Adipocyte (in vitro differentiated cells): ENCODE measurements at regions not wholly inside any gene's neighbourhood (a gene's known extent, or its start where the extent isn't known, plus 50 kb on each side); places are given as distances from the start of the nearest gene placed in this dataset.

Experiments used
- DNase-seq: peaks from one replicate; pipeline ENCODE4 v3.0.0-alpha.2; 2015; ENCODE audit warnings: low read depth
- H3K27me3 ChIP-seq: replicated peaks from 2 replicates; pipeline ENCODE4 v1.7.0; 2013; ENCODE audit warnings: mild to moderate bottlenecking, low read length, moderate library complexity; ENCODE audit not compliant: control insufficient read depth, insufficient read depth
- H3K36me3 ChIP-seq: 2 replicates; pipeline ENCODE4 v1.7.0; 2013; ENCODE audit warnings: low read length, mild to moderate bottlenecking, moderate library complexity; ENCODE audit not compliant: control insufficient read depth, insufficient read depth, severe bottlenecking
- H3K4me1 ChIP-seq: 2 replicates; pipeline ENCODE4 v1.7.0; 2013; ENCODE audit warnings: mild to moderate bottlenecking, low read length, moderate library complexity; ENCODE audit not compliant: control insufficient read depth, insufficient read depth
- H3K4me3 ChIP-seq: 2 replicates; pipeline ENCODE4 v1.7.0; 2013; ENCODE audit warnings: mild to moderate bottlenecking, low read length, moderate library complexity
- H3K9ac ChIP-seq: 2 replicates; pipeline ENCODE4 v1.7.0; 2013; ENCODE audit warnings: mild to moderate bottlenecking, low read length, moderate library complexity
- H3K9me3 ChIP-seq: 2 replicates; pipeline ENCODE4 v1.7.0; 2013; ENCODE audit warnings: mild to moderate bottlenecking, low read length, moderate library complexity; ENCODE audit not compliant: control insufficient read depth

DNA sequence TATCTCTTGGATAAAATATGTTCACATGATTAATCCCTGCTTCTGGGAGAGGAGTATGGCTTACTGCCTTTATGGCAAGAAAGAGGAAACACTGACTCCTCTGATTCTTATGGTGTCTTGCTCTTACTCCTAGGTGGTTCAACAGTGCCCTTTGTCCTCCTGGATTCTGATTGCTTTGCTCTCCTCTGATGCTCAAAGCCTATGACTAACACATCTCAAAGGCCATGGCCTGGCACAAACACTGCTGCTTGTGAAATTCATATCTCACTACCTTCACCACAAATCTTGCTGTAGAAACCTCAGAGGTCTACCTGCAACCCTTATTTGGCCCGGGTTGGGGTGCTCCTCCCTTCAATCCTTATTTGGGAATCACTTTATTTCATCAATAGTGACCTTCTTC lies 217.2 kb downstream of the C12orf50 start:
- Histone ChIP-seq H3K36me3 (no peaks in the 10 kb centered on the region), H3K4me3 (no peak overlapping the region), H3K27me3 (no peaks in the 10 kb centered on the region), H3K9me3 (no peaks in the 10 kb centered on the region), H3K4me1 (peaks cover 66% of the 10 kb centered on the region), H3K9ac (no peak overlapping the region)
- DNase-seq = no peak

DNA sequence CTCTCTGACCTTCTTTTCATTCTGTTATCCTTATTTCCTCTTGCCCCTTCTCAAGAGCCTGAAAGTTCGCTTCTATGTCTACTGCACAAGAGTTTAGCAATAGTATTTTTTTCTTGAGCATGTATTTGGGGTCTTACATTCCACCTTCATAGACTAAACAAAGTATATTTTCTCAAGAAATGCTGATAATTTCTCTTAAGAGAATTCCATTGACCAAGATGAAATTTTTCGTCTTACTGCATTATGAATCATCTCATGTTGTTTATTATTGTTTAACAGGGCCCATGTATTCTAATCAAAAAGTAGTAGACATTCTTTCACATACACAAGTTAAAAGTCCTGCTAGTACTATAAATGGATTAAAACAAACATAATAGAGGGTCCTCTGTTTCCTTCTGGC lies 219.3 kb downstream of the C12orf50 start:
- Histone ChIP-seq H3K27me3 (no peaks in the 10 kb centered on the region), H3K36me3 (no peaks in the 10 kb centered on the region), H3K9ac (no peak overlapping the region), H3K4me1 (peaks cover 48% of the 10 kb centered on the region), H3K9me3 (no peaks in the 10 kb centered on the region), H3K4me3 (no peak overlapping the region)
- peak; percentile 61 for DNase-seq

DNA sequence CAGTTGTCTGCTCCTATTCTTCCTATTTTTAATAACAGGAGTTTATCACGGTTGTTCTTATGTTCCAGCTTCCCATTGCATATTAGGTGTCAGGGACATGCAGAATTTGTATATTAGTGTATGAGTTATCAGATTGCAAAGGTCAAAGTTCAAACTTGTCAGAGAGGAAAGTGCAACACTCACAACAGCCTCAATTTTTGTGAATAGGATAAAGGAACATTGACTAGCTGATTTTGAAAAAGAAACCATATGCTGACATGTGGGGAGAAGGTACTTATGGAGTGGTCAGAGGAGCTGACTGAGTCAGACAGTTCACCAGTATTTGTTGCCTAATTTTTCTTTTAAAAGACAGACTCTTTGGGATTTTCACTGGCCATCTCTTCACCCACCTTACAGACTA lies 222.1 kb downstream of the C12orf50 start:
- Histone ChIP-seq H3K9ac (no peak overlapping the region), H3K27me3 (no peaks in the 10 kb centered on the region), H3K4me1 (peaks cover 30% of the 10 kb centered on the region), H3K36me3 (no peaks in the 10 kb centered on the region), H3K9me3 (no peaks in the 10 kb centered on the region), H3K4me3 (no peak overlapping the region)
- DNase-seq = no peak

DNA sequence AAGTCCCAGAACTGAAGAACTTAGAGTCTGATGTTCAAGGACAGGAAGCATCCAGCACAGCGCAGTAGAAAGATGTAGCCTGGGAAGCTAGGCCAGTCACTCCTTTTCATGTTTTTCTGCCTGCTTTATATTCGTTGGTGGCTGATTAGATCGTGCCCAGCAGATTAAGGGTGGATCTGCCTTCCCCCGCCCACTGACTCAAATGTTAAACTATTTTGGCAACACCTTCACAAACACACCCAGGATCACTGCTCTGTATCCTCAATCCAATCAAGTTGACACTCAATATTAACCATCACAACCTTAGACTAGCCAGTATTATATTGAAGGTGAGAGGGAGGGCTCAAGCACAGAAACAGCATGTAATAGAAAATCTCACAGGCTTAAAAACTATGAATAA lies 222.9 kb downstream of the C12orf50 start:
- H3K4me1 ChIP-seq = peaks cover 30% of the 10 kb centered on the region
- no peak for DNase-seq
- H3K27me3 ChIP-seq = no peaks in the 10 kb centered on the region
- no peaks in the 10 kb centered on the region for H3K9me3 ChIP-seq
- no peak overlapping the region for H3K4me3 ChIP-seq
- no peak overlapping the region for H3K9ac ChIP-seq
- no peaks in the 10 kb centered on the region for H3K36me3 ChIP-seq

DNA sequence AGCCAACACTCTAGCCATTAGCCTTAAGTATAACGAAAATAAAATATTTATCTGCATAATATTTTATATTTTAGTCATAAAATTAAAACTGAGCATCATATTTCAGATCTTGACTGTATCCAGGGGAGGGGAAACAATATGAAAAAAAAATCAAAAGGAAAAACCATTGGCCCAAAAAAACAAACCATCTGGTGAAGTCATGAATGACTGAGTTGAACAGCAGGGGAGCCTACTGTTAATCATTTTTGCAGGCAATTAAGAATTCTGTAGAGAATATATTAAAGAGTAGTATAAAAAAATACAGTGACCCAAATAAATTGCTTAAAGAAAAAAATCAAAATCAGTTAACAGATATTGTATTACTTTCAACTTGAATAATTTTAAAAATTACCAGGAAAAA lies 224.8 kb downstream of the C12orf50 start:
- Histone ChIP-seq H3K9ac (no peak overlapping the region), H3K36me3 (no peaks in the 10 kb centered on the region), H3K27me3 (no peaks in the 10 kb centered on the region), H3K4me1 (peaks cover 20% of the 10 kb centered on the region), H3K4me3 (no peak overlapping the region), H3K9me3 (no peaks in the 10 kb centered on the region)
- DNase-seq = no peak

DNA sequence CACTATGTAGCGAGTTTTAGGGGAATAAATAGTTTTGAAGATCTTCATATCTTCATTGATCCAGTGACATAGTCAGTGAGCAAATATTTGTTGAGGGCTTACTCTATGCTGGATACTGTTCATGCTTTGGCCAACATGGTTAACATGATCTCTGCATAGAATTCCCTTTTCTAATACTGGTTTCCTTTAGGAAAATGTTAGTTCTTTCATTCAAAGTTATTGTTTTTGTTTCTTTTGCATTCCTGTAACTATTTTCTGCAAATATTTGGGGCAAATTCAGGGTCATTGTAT lies 226.5 kb downstream of the C12orf50 start:
- DNase-seq = no peak
- no peaks in the 10 kb centered on the region for H3K36me3 ChIP-seq
- H3K4me3 ChIP-seq = no peak overlapping the region
- H3K4me1 ChIP-seq = peaks cover 21% of the 10 kb centered on the region
- no peaks in the 10 kb centered on the region for H3K9me3 ChIP-seq
- H3K9ac ChIP-seq = no peak overlapping the region
- no peaks in the 10 kb centered on the region for H3K27me3 ChIP-seq

DNA sequence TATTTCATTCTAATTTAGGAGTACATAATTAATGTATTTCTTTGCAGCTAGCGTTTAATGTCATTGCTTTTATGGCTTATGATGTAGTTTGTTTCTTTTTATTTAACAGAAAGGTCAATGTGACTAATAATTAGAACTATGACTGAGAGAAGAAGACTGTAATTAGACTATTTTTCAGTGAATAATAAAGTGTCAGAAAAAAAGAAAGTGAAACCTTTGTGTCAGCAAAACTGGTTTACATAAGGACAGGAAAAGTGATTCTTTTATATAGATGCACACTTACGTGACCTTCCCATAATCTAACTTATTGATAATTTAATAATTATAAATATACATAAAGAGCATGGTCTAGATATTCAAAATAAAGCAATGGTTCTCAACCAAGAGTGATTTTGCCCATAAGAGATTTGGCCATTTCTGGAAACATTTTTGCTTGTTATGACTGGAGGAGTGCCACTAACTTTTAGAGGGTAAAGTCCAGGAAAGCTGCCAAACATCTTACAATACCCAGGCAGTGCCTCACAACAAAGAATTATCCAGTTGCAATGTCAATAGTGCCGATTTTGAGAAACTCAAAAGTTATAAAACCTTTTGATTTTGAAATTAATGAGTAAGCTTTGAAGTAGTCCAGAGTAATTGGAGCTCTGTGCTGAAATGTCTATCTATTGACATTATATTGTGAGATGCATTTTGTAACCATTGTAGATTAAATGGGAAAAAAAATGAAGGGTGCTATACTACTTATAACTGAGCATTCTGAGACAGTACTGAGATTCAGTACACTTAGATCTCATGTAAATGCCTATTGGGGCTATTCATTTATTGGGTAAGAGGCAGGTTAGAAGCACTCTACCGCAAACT lies 227.1 kb downstream of the C12orf50 start:
- no peak overlapping the region for H3K9ac ChIP-seq
- H3K9me3 ChIP-seq = no peaks in the 10 kb centered on the region
- H3K4me1 ChIP-seq = peaks cover 27% of the 10 kb centered on the region
- DNase-seq = peak; percentile 90
- no peak overlapping the region for H3K4me3 ChIP-seq
- no peaks in the 10 kb centered on the region for H3K36me3 ChIP-seq
- H3K27me3 ChIP-seq = no peaks in the 10 kb centered on the region

DNA sequence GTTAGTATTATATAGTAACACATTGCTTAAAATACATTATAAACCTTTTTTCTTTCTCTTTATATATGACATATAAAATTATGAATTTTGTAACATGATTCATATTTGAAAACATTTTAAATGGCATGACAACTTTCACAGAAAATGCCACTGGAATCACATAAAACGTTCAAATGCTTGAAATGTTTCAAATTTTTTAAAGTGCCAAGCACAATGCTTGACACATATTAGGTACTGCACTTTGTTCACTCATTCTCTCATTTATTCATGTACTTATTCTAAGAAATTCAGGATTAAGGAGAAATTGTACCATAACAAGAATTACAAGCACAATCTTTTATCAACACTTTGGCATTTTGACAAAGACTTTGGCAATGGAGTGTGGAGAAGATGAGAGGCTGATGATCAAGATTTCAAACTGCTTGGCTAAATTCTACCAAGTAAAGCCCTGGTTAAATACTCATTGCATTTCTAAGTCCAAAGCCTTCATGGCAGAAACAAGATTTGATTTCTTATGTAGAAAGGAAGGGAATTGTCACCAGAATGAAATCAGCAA lies 232.2 kb downstream of the C12orf50 start:
- peaks cover 37% of the 10 kb centered on the region for H3K4me1 ChIP-seq
- no peaks in the 10 kb centered on the region for H3K36me3 ChIP-seq
- no peak overlapping the region for H3K9ac ChIP-seq
- no peaks in the 10 kb centered on the region for H3K27me3 ChIP-seq
- no peaks in the 10 kb centered on the region for H3K9me3 ChIP-seq
- H3K4me3 ChIP-seq = no peak overlapping the region
- peak; percentile 67 for DNase-seq

DNA sequence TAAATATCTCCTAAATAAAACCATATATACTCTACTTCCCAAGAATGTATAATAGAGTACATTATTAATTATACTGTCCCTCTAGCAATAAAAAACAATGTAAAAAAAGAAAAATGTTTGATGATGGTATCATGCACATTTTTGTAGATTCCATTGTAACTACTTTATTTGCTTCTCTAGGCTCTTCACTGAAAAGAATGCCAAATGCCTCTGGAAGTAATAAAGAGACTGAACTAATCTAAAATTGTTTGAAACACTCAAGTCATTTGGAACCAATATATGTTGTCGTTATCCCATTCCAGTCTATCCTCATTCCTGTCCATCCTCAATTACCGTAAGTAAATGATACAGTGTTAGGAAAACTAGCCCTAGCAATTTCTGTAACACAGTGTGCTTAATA lies 233.6 kb downstream of the C12orf50 start:
- H3K9ac ChIP-seq = no peak overlapping the region
- peaks cover 28% of the 10 kb centered on the region for H3K4me1 ChIP-seq
- H3K27me3 ChIP-seq = no peaks in the 10 kb centered on the region
- H3K9me3 ChIP-seq = no peaks in the 10 kb centered on the region
- H3K4me3 ChIP-seq = no peak overlapping the region
- H3K36me3 ChIP-seq = no peaks in the 10 kb centered on the region
- DNase-seq = no peak

DNA sequence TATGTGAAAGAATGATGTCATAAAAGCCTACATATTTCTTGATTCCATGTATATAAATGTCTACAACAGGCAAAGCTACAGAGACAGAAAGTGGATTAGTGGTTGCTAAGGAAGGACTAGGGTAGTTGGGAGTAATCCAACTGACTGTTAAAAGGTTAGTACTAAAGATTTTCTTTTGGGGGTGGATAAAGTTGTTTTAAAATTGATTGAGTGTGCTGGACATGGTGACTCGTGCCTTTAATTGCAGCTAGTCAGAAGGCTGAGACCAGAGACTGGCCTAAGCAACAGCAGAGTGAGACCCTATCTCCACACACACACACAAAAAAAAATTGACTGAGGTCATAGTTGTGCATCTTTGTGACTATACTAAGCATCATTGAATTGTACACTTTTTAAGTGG lies 234.3 kb downstream of the C12orf50 start:
- no peak for DNase-seq
- Histone ChIP-seq H3K9me3 (no peaks in the 10 kb centered on the region), H3K27me3 (no peaks in the 10 kb centered on the region), H3K4me3 (no peak overlapping the region), H3K9ac (no peak overlapping the region), H3K4me1 (peaks cover 28% of the 10 kb centered on the region), H3K36me3 (no peaks in the 10 kb centered on the region)

DNA sequence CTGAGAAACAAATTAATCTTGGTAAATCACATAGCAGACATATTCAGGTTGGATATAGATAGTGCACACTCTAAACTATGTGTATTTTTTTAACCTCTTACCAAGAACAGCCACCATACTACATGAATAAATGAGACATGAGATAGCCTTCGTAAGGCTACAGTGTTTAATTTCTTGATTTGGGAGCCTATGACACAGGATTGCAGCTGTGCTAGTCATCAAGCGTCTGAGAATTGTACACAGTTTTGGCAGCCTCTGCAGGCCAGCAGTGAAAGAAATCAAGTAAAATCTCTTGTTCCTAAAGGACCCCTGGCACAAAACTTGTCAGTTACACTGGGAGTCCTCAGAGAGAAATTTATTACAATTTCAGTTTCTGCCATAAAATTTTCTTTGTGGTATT lies 236.1 kb downstream of the C12orf50 start:
- DNase-seq = peak; percentile 63
- H3K4me3 ChIP-seq = peak overlapping the region; percentile 10
- H3K9me3 ChIP-seq = no peaks in the 10 kb centered on the region
- no peaks in the 10 kb centered on the region for H3K27me3 ChIP-seq
- H3K9ac ChIP-seq = no peak overlapping the region
- peaks cover 28% of the 10 kb centered on the region for H3K4me1 ChIP-seq
- H3K36me3 ChIP-seq = no peaks in the 10 kb centered on the region

DNA sequence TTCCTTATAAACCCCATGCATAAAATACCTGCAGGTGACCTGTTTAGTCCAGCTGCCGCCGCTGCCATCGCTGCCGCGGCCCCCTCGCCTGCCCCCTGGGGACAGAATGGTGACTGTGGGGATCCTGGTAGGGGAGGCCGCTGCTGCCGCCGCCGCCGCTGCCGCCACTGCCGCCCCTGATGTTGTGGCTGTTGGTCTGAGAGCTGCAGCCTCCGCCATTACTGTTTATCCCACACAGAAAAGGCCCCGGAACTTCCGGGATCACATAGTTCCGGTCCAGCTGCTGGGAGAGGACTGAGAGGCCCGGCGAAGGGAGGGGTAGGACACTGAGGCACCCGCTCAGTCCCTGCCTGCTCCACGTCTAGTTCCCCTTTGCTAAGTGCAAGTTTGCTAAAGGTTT lies 244.9 kb downstream of the C12orf50 start:
- Histone ChIP-seq H3K9ac (no peak overlapping the region), H3K9me3 (no peaks in the 10 kb centered on the region), H3K4me1 (no peaks in the 10 kb centered on the region), H3K4me3 (no peak overlapping the region), H3K27me3 (no peaks in the 10 kb centered on the region), H3K36me3 (no peaks in the 10 kb centered on the region)
- DNase-seq = no peak
